Astrocyte of the spinal cord (primary cell): ENCODE measurements at regions not wholly inside any gene's neighbourhood (a gene's known extent, or its start where the extent isn't known, plus 50 kb on each side); places are given as distances from the start of the nearest gene placed in this dataset.

ENCODE experiments used
- DNase-seq: peaks from one replicate; pipeline ENCODE4 v3.0.0; 2011; ENCODE audit warnings: low read depth, low spot score
- H3K4me3 ChIP-seq: 2 replicates; pipeline ENCODE4 v1.5.1; 2011; ENCODE audit warnings: low read depth, mild to moderate bottlenecking, low read length, moderate library complexity
- CTCF ChIP-seq: IDR thresholded peaks from 2 replicates; pipeline ENCODE4 v1.5.1; 2012; ENCODE audit warnings: low read depth, mild to moderate bottlenecking, low read length, inconsistent platforms
- in situ Hi-C: cut with HindIII; loops from 2 replicates; pipeline ENCODE4 v1.10.0; 2017; ENCODE audit warnings: low sequenced_read_pairs

- H3K4me3 ChIP-seq, result no peak overlapping the region
- DNase-seq, result no peak
- in situ Hi-C loops, result no loop called here
- no peak for TF ChIP-seq CTCF
Observed at GRCh38 chr9:78756813-78757510, 460.0 kb downstream of the PSAT1 start.

GRCh38 chr9:78763424-78763823 lies 466.5 kb downstream of the PSAT1 start:
- no peak for DNase-seq
- in situ Hi-C loops, result no loop called here
- H3K4me3 ChIP-seq, result no peak overlapping the region
- no peak for TF ChIP-seq CTCF

GRCh38 chr9:78765861-78766260 lies 468.9 kb downstream of the PSAT1 start:
- no peak overlapping the region for H3K4me3 ChIP-seq
- no peak for DNase-seq
- no peak for TF ChIP-seq CTCF
- in situ Hi-C loops, result no loop called here

GRCh38 chr9:78767490-78767889 lies 470.6 kb downstream of the PSAT1 start:
- no peak overlapping the region for H3K4me3 ChIP-seq
- DNase-seq, result no peak
- in situ Hi-C loops, result no loop called here
- TF ChIP-seq CTCF, result no peak

GRCh38 chr9:78769690-78770089 lies 472.8 kb downstream of the PSAT1 start:
- DNase-seq, result no peak
- no peak for TF ChIP-seq CTCF
- in situ Hi-C loops, result no loop called here
- no peak overlapping the region for H3K4me3 ChIP-seq

- in situ Hi-C loops, result no loop called here
- DNase-seq, result no peak
- TF ChIP-seq CTCF, result no peak
- no peak overlapping the region for H3K4me3 ChIP-seq
Observed at GRCh38 chr9:78775211-78775610, 478.3 kb downstream of the PSAT1 start.
